ENCODE measurements at regions not wholly inside any gene's neighbourhood (a gene's known extent, or its start where the extent isn't known, plus 50 kb on each side); places are given as distances from the start of the nearest gene placed in this dataset.
A peak's percentile ranks its signal among the peaks of the same experiment; 100 is the strongest.

DNA sequence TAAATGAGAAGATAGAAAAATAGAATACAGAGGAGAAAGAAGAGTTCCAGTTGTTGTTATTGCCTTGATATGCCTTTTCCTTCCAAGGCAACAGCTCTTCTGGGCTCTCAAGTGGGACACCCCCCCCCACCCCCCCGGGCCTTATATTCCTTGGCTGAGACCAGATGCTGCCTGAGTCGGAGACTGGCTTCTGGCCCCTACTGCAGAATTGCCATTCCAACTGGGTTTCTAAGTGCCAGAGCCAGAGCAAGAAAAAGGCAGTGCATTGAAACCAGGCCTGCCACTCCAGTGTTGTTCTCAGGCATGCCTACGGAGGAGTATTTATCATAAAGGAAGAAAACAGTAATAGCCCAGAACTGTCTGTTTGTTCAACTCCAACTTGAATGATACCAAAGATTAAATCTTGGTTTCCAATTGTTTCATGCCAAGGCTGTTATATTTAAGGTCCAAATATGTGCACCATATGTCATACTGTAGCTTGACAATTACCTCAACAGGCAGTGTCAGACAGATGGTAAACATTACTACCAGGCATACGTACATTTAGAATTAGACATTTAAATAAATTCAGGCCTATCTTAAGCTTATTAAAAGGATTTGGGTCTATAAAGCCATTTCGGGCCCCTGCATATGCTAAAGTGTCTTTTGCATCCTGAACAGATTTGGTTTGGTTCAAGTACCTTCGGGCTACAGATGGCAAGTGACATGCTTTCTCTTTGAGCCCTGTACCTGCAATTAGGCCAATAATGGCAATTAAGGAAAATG, 209.9 kb upstream of the SEMA6D start:
- DNase-seq (ENCODE audit: low read depth) = no peak
- no peak overlapping the region for H3K4me3 ChIP-seq (ENCODE audit: low read depth, low read length)

DNA sequence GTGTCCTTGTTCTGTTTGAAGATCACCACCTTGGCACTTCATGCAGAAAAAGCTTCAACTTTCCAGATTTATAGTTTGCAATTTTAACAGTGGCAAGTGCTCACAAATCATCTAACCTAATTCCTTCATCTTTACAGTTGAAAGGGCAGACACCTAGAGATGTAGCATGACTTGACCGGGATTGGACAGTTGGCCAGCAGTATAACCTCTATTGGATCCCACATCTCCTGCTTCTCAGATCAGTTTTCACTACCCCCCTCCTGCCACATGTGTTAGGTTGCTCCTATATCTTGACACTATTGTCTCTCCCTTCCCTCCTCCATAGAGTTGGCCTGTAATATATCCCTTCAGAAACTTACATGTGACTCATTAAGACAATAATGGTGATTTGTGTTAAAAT, 206.0 kb upstream of the SEMA6D start:
- DNase-seq (ENCODE audit: low read depth) = no peak
- H3K4me3 ChIP-seq (ENCODE audit: low read depth, low read length) = no peak overlapping the region

DNA sequence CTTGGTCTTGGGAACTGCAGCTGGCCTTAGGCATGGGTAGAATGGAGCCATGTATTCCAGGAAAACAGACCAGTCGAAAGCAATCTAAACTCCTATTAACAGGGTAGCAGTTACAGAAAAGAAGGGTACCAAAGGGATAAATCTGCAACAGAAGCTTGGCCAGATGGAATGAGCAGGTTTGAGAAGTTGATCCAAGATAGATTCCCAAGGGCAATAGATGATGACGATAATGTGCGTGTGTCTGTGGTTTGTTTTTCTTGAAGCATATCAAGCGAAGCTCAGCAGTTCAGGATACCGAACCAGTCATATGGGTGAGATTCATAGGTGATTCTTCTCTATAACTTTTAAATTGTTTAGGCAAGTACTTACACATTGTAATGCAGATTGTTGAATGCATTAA, 203.8 kb upstream of the SEMA6D start:
- no peak overlapping the region for H3K4me3 ChIP-seq (ENCODE audit: low read depth, low read length)
- peak; percentile 74 for DNase-seq (ENCODE audit: low read depth)

- H3K4me3 ChIP-seq (ENCODE audit: low read depth, low read length) = no peak overlapping the region
- peak; percentile 35 for DNase-seq (ENCODE audit: low read depth)
Measured at GRCh38 chr15:47514200-47514652, 203.1 kb upstream of the SEMA6D start.

- DNase-seq (ENCODE audit: low read depth) = peak; percentile 41
Measured at GRCh38 chr15:47516558-47516957, 200.7 kb upstream of the SEMA6D start.

DNA sequence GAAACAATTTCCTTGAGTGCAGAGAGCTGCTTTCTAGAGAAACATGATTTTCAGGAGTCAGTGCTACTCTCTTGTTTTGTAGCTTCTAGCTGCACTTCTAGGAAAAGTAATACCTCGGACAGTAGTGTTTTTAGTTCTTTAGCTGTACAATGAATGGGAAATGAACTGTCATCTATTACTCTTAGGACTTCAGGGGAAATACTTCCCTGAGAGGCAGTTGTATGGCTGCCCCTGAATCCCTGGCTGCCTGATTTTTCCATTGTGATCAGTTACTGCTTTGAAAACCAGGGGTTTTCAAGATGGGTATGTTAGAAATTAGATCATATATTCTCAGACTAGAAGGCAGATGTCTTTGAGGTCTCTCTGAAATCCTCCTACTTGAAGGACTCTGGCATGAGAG, 200.3 kb upstream of the SEMA6D start:
- no peak overlapping the region for H3K4me3 ChIP-seq (ENCODE audit: low read depth, low read length)
- DNase-seq (ENCODE audit: low read depth) = no peak

More at GRCh38 chr15:47516558-47516957, 200.7 kb upstream of the SEMA6D start:
- no peak overlapping the region for H3K4me3 ChIP-seq (ENCODE audit: low read depth, low read length)

DNA sequence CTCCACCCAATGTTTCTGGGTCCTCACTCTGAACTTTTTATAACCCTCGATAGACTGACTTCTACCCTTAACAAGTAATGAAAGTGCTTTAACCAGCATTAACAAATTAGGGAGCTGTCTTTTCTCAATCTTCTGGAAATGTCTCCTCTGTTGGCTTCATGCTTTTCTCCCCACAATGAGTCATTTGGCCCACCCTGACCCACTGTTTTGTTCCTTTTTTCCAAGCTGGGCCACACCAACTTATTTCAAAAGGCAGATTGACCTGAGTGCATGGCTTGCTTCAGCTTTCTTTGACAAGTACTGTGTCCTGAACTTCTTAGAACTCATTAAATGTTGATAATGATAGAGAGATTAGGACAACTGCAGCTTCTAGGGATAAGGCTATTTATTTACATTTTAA, 199.6 kb upstream of the SEMA6D start:
- no peak overlapping the region for H3K4me3 ChIP-seq (ENCODE audit: low read depth, low read length)
- DNase-seq (ENCODE audit: low read depth) = no peak

DNA sequence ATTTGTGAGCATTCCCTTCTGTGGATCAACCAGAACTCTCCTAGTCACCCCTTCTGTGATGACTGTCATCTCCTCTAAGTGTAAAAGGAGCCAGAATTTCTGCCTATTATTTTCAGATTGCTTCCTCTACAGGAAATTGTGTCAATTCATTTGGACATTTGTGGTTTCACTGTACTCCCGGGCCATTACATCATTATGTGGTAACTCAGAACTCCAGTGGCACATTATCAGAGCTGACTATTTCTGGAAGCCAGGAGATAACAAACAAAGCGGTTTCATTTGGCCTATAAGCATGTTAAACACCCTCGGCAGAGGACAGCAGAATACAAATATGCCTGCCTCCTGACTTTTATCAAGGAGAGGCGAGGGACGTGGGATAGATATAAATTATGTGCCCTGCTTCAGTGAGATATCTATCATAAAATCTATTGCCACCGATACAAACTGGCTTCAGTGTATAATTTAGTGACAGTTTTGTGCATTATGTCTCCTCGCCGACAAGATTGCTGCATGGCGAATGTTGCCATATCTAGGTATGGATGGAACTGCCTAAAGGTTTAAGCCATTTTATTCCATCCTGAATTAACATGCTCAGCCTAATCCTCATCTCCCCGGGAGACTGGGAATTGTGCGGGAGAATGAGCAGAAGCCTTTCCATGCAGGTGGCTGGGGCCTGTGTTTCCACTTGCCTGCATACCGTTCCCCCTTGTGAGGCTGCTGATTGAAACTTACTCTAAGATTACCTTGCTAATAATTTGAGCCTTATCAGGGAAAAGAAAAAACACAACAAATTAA, 193.4 kb upstream of the SEMA6D start:
- no peak for DNase-seq (ENCODE audit: low read depth)
- H3K4me3 ChIP-seq (ENCODE audit: low read depth, low read length) = no peak overlapping the region

DNA sequence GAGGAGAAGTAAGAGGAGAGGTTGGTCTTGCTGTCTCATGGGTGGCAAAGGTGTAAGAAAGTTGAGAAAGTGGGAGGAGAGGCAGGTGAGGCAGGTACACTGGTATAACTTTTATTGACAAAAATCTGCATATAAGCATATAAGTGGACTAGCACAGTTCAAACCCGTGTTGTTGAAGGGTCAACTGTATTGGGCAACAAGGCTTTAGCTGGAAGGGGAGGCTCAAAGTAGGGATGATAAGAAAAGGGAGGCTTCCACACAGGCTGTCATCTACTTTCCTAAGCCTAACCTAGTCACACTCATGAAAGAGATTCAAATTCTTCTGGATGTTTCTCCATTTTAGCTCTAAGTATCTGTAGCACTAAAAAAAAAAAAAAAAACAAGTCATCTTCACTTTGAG, 188.1 kb upstream of the SEMA6D start:
- no peak overlapping the region for H3K4me3 ChIP-seq (ENCODE audit: low read depth, low read length)
- DNase-seq (ENCODE audit: low read depth) = no peak

DNA sequence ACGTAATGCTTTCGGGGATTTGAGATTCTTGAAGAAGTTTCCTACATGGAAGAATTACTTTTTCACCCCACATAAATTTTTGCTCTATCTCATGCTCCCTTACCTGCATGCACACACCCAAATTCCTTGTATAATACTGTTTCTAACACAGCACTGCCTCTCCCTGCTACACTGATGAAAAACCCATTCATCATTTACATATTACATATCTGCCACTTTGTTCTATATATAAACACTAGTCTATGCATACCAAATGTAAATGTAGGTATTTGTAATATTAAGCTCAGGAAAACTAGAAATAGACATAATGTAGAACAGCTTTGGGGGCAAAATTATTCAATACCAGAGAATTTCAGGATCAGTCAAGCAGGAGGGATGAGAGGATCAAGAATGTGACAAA, 182.6 kb upstream of the SEMA6D start:
- no peak overlapping the region for H3K4me3 ChIP-seq (ENCODE audit: low read depth, low read length)
- DNase-seq (ENCODE audit: low read depth) = no peak

- no peak overlapping the region for H3K4me3 ChIP-seq (ENCODE audit: low read depth, low read length)
Measured at GRCh38 chr15:47541562-47541961, 175.7 kb upstream of the SEMA6D start.

DNA sequence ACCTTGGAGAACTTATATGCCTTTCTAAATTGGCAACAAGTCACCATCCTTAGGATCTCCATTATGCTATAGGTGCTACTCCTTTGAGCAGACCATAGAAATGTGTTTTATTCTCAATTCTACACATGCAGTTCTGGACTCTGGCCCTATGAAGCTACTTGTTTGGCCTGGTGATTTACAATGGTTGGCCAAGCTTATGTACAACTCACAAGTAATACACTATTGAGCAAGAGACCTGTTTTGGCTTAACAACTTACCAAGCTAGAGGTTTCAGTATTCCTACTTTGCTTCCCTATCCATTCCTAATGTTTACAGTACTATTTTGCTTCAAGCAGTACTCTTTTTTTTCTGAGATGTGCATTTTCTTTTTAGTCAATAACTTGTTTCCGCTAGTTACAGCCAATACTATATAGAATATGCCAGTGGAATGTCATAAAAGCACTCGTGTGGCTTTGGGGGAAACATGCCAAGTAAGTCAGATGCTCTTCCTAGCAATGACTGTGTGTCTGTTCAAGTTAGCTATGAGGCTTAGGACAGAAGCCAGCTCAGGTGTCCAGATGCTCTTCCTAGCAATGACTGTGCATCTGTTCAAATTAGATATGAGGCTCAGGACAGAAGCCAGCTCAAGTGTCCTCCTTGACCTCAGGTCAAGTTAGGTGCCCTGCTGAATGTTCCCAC, 174.9 kb upstream of the SEMA6D start:
- DNase-seq (ENCODE audit: low read depth) = peak; percentile 5
- no peak overlapping the region for H3K4me3 ChIP-seq (ENCODE audit: low read depth, low read length)

More at GRCh38 chr15:47541562-47541961, 175.7 kb upstream of the SEMA6D start:
- no peak for DNase-seq (ENCODE audit: low read depth)

- no peak overlapping the region for H3K4me3 ChIP-seq (ENCODE audit: low read depth, low read length)
- DNase-seq (ENCODE audit: low read depth) = no peak
Measured at GRCh38 chr15:47548231-47548630, 169.1 kb upstream of the SEMA6D start.

DNA sequence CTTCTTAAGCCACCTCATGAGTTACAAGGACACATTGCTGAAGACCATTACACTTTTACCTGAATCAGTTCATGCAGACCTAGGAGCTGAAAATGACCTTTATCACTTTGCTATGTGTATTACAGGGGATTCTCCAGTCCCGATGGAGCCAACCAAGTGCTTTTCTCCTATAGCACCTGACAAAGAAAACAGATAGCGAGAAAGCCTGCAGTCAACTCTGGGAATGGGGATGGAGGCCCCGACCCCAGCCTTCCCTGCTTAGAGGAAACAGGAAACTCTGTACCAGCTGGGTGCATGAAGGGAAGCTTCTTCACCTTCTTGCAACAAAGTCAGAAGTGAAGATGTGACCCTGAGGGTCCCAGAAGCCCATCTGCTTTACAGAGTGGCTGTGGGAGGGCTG, 168.3 kb upstream of the SEMA6D start:
- no peak overlapping the region for H3K4me3 ChIP-seq (ENCODE audit: low read depth, low read length)
- DNase-seq (ENCODE audit: low read depth) = no peak

DNA sequence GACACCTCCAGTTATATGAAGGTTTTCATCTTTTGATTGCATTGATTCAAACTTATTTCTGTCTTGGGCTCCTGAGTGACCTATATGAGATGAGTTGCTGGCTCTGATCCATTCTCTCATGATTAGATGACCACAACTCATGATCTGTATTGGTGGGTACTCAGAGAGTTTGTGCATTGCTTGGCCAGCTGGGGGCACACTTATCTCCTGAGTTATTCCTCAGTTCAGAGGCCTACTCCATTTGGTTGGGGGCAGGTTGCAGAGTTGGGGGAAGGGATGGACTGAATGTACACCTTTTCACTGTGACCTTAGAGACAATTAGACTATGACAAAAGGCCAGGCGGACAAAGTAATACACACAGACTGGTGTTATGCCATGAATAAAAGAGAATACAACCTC, 166.2 kb upstream of the SEMA6D start:
- no peak for DNase-seq (ENCODE audit: low read depth)

GRCh38 chr15:47551546-47551945, 165.8 kb upstream of the SEMA6D start:
- H3K4me3 ChIP-seq (ENCODE audit: low read depth, low read length) = no peak overlapping the region
- no peak for DNase-seq (ENCODE audit: low read depth)

More for the DNA sequence above, 166.2 kb upstream of the SEMA6D start:
- no peak overlapping the region for H3K4me3 ChIP-seq (ENCODE audit: low read depth, low read length)

DNA sequence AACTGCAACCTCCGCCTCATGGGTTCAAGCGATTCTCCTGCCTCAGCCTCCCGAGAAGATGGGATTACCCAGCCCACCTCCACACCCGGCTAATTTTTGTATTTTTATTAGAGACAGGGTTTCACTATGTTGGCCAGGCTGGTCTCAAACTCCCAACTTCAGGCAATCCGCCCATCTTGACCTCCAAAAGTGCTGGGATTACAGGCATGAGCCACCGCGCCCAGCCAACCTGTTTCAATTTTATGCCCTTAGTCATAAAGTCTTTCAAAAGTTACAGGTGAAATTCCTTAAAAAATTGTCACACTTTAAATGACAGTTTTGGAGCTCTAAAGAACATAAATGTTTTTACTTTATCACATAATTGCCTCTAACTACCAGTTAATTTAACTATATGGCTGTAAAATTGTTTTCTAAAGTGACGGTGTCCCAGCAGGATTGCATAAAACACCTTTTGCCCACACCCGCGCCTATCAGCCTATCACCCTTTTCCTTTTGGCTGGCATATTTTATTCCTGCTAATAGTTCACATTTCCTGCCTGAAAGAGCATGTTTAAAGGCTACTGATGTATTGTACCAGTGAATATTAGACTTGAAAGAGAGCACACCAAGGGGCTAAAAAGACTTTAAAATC, 164.2 kb upstream of the SEMA6D start:
- no peak for DNase-seq (ENCODE audit: low read depth)
- no peak overlapping the region for H3K4me3 ChIP-seq (ENCODE audit: low read depth, low read length)

DNA sequence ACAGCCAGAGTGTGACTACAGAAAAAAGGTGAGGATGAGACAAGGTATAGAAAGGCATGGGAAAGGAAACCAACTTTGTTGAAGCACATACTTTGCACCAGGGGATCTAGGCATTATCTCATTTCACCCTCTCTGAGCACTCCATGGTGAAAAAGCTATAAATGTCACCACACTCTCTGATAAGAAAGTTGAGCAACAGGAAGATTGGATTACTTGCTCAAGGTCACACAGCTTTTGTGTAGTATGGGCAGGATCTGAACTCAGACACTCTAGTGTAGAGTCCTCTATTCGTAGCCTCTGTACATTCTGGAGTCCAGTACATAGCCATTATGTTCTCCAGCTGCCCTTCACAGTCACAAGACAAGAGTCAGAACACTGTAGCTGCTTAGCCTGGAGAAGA, 163.4 kb upstream of the SEMA6D start:
- no peak overlapping the region for H3K4me3 ChIP-seq (ENCODE audit: low read depth, low read length)
- DNase-seq (ENCODE audit: low read depth) = no peak

DNA sequence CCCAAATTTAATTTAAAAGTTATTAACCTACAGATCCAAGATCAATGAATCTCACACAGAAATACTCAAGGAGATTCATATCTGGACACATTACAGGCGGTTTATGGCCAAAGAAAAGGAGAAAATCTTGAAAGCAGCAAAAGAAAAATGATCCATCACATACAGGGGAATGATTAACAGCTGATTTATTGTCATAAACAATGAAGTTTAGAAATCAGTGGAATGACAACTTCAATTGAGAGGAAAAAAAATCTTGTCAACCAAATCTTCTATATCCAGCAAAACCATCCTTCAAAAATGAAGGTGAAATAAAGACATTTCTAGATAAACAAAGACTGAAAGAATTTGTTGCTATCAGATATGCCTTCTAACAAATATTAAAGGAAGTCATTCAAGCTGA, 156.2 kb upstream of the SEMA6D start:
- H3K4me3 ChIP-seq (ENCODE audit: low read depth, low read length) = no peak overlapping the region
- no peak for DNase-seq (ENCODE audit: low read depth)

DNA sequence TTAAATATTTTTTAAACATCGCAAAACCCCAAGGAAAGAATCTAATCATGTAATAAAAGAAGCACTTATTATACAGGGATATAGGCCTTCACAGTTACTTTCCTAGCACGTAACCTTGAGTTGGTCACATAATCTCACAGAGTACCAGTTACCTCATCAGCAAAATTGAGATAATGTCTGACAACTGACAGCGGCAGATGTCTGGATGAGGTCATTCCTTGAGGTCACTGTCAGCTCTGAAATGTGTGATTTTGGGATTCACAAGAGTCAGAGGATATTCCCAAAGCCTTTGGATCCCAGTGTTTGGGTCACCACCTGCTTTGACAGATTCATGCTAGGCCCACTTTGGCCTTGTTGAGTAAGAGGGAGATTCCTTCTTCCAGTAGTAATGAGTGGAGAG, 151.4 kb upstream of the SEMA6D start:
- DNase-seq (ENCODE audit: low read depth) = no peak
- H3K4me3 ChIP-seq (ENCODE audit: low read depth, low read length) = no peak overlapping the region

Data from skeletal muscle cell (primary cell).